K562 (cell line): ENCODE measurements at regions not wholly inside any gene's neighbourhood (a gene's known extent, or its start where the extent isn't known, plus 50 kb on each side); places are given as distances from the start of the nearest gene placed in this dataset.

ENCODE experiments used
- ATAC-seq: fragments of 200-7000 bp; cut with Tn5 transposase; 3 replicates; pipeline ENCODE4 v1.9.1; 2020; ENCODE audit warnings: moderate library complexity
- BruUV-seq: library from RNA; stranded (reverse); fragments of 400-500 nt; replicated peaks from 2 replicates; lab custom pipeline; 2021; lab: Mats Ljungman, UMichigan
- CTCF ChIA-PET: fragments of 300-600 bp; formaldehyde crosslinking; extraction: SDS; loops from one replicate; lab custom pipeline; 2021; ENCODE audit warnings: low intra/inter-chr PET ratio; lab: Yijun Ruan, JAX
- POLR2A ChIA-PET: fragments of 300-600, 350-650 bp; sonication (Branson Sonifier 250); formaldehyde crosslinking; extraction: SDS; loops from one replicate; lab custom pipeline; 2021; ENCODE audit warnings: antibody characterized with exemption, inconsistent platforms; lab: Yijun Ruan, JAX
- DNase-seq, 4 experiments: peaks; one replicate each; pipeline versions ENCODE4 v3.0.0 to v3.0.0-alpha.2; 2011 to 2018; ENCODE audit warnings: low spot score in 3 of 4, mixed read lengths in 3 of 4; ENCODE audit errors: extremely low read depth in 1 of 4
- FAIRE-seq: peaks from 2 replicates; lab custom pipeline; 2011; peaks lifted over from hg19 to GRCh38; lab: Jason Lieb, UNC
- H2AFZ ChIP-seq: 2 replicates; pipeline ENCODE4 v1.6.0; 2011; ENCODE audit warnings: low read depth, low read length, control low read depth, inconsistent platforms
- H3K27ac ChIP-seq: fragments of 200-600 bp; 3 replicates; pipeline ENCODE4 v1.8.0; 2011; ENCODE audit warnings: low read depth, mild to moderate bottlenecking, control low read depth, inconsistent platforms, low read length, moderate library complexity, mixed read lengths; ENCODE audit errors: extremely low read depth
- H3K27me3 ChIP-seq, 2 experiments: fragments of 300-600 bp in 1 of 2; 2 replicates in 1 of 2; 3 replicates in 1 of 2; pipeline versions ENCODE4 v1.6.0 to v1.8.0; 2011; ENCODE audit warnings: inconsistent platforms in 2 of 2, low read length in 2 of 2, mild to moderate bottlenecking in 1 of 2, mixed read lengths in 1 of 2, moderate library complexity in 1 of 2; ENCODE audit not compliant: control insufficient read depth in 2 of 2, insufficient read depth in 2 of 2
- H3K36me3 ChIP-seq: fragments of 300-600 bp; 3 replicates; pipeline ENCODE4 v1.8.0; 2011; ENCODE audit warnings: mild to moderate bottlenecking, low read length, inconsistent platforms; ENCODE audit not compliant: control insufficient read depth, insufficient read depth
- H3K4me1 ChIP-seq, 2 experiments: fragments of 200-600 bp in 1 of 2; replicated peaks in 1 of 2; 2 replicates in 1 of 2; 3 replicates in 1 of 2; pipeline versions ENCODE4 v1.5.1 to v1.8.0; 2011; ENCODE audit warnings: inconsistent platforms in 2 of 2, low read length in 2 of 2, mild to moderate bottlenecking in 1 of 2, mixed read lengths in 1 of 2, moderate library complexity in 1 of 2; ENCODE audit not compliant: control insufficient read depth in 2 of 2, insufficient read depth in 2 of 2
- H3K4me2 ChIP-seq: 2 replicates; pipeline ENCODE4 v1.6.1; 2011; ENCODE audit warnings: low read length, control low read depth, inconsistent platforms, mixed read lengths; ENCODE audit not compliant: insufficient read depth
- H3K4me3 ChIP-seq: fragments of 200-600 bp; sonication (generic), shearing (Covaris generic); 2 replicates; pipeline ENCODE4 v1.5.1; 2016; ENCODE audit warnings: control low read depth, inconsistent platforms
- H3K79me2 ChIP-seq: fragments of 200-600 bp; 3 replicates; pipeline ENCODE4 v1.8.0; 2011; ENCODE audit warnings: low read length, inconsistent platforms; ENCODE audit not compliant: control insufficient read depth, insufficient read depth
- H3K9ac ChIP-seq, 2 experiments: 2 replicates each; pipeline versions ENCODE4 v1.6.0 to v1.6.1; 2011; ENCODE audit warnings: low read depth in 2 of 2, low read length in 2 of 2, control low read depth in 1 of 2, inconsistent platforms in 1 of 2, mild to moderate bottlenecking in 1 of 2, mixed read lengths in 1 of 2; ENCODE audit not compliant: insufficient read depth in 1 of 2
- H3K9me1 ChIP-seq: one replicate; pipeline ENCODE4 v1.6.0; 2011; ENCODE audit warnings: inconsistent platforms, mild to moderate bottlenecking, low read length, moderate library complexity; ENCODE audit not compliant: control insufficient read depth, insufficient read depth
- H3K9me3 ChIP-seq: replicated peaks from 2 replicates; pipeline ENCODE4 v1.5.1; 2011; ENCODE audit warnings: low read depth, low read length, inconsistent platforms; ENCODE audit not compliant: control insufficient read depth, insufficient read depth
- H4K20me1 ChIP-seq: replicated peaks from 2 replicates; pipeline ENCODE4 v1.6.1; 2011; ENCODE audit warnings: low read length, inconsistent platforms, mixed read lengths; ENCODE audit not compliant: control insufficient read depth, insufficient read depth
- HNRNPK ChIP-seq: fragments of 200-400 bp; formaldehyde crosslinking; IDR thresholded peaks from one replicate; pipeline ENCODE4 v1.6.1; 2018; ENCODE audit warnings: mild to moderate bottlenecking, low read depth, low read length; ENCODE audit not compliant: poor library complexity, severe bottlenecking
- MBD2 ChIP-seq: sonication (generic); IDR thresholded peaks from 2 replicates; pipeline ENCODE4 v1.6.1; 2016; ENCODE audit warnings: low read depth, borderline replicate concordance
- NEUROD1 ChIP-seq: fragments of 150-350 bp; IDR thresholded peaks from 2 replicates; pipeline ENCODE4 v1.6.1; 2014; ENCODE audit warnings: borderline replicate concordance, low read length, low read depth; ENCODE audit not compliant: partially characterized antibody
- PHF8 ChIP-seq: fragments of 200-600 bp; sonication (generic); IDR thresholded peaks from 2 replicates; pipeline ENCODE4 v1.6.1; 2012; ENCODE audit warnings: mixed run types, mild to moderate bottlenecking, inconsistent platforms, low read length, moderate library complexity, borderline replicate concordance
- POLR2B ChIP-seq: fragments of 450-650 bp; IDR thresholded peaks from 2 replicates; pipeline ENCODE4 v1.6.1; 2018; ENCODE audit warnings: low read depth; ENCODE audit not compliant: partially characterized antibody
- RFX1 ChIP-seq: fragments of 450-650 bp; IDR thresholded peaks from 2 replicates; pipeline ENCODE4 v1.6.1; 2016; ENCODE audit warnings: mild to moderate bottlenecking, moderate library complexity
- ZC3H11A ChIP-seq: IDR thresholded peaks from 2 replicates; pipeline ENCODE4 v1.6.1; 2012; ENCODE audit warnings: low read depth, low read length, improper control_type of control experiment
- ZNF24 ChIP-seq: fragments of 450-650 bp; IDR thresholded peaks from 2 replicates; pipeline ENCODE4 v1.6.1; 2016
- ZNF695 ChIP-seq: fragments of 450-650 bp; formaldehyde crosslinking; IDR thresholded peaks from 2 replicates; pipeline ENCODE4 v1.4.0; 2020; ENCODE audit warnings: mild to moderate bottlenecking, moderate library complexity
- WGBS: fragments of 100-300 bp; shearing (Covaris generic); methylation state at CpG from one replicate; pipeline ENCODE4 v1.1.6; 2016; ENCODE audit warnings: low coverage, mixed read lengths; ENCODE audit not compliant: insufficient coverage; ENCODE audit errors: missing lambda C conversion rate; 5-methylcytosine and 5-hydroxymethylcytosine counted together
- in situ Hi-C: fragments of 300-500 bp; cut with MboI; formaldehyde crosslinking; loops from 4 replicates; pipeline ENCODE4 v1.15.0; 2018; ENCODE audit warnings: inconsistent platforms, mixed read lengths
- intact Hi-C: fragments of 100-400 bp; cut with micrococcal nuclease; formaldehyde crosslinking; loops from 2 replicates; pipeline ENCODE4 v1.14.2; 2022
- TF ChIP-seq, protein P1 (sequence below): fragments of 450-650 bp; IDR thresholded peaks from 2 replicates; pipeline ENCODE4 v1.6.1; 2016; ENCODE audit warnings: low read depth

DNA sequence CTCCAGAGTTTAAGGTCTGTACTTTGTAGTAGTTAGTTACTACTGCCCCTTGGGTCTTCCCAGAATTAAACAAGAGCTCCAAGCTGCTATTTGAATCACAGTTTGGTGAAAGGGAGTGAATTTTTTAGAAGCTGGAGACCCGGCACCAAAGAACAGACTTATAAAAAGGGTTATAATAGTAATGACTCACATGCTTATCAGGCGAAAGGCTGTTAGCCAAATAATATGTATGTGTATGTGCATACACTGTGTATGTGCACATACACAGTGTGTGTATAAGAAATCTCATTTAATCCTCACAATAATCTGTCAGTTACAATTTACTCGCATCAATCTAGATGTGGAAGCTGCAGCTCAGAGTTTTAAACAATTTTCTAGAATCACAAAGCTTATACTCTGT is 59.5 kb upstream of the ITGA1 start:
- H3K36me3 ChIP-seq: no peaks in the 10 kb centered on the region
- no peaks in the 10 kb centered on the region for H3K4me1 ChIP-seq
- H3K9ac ChIP-seq: no peak overlapping the region
- in situ Hi-C loops (no loop called here), intact Hi-C loops (no loop called here)
- H3K4me2 ChIP-seq: no peak overlapping the region
- DNase-seq (no peak), FAIRE-seq (no peak), ATAC-seq (no peak)
- no TSS peak for BruUV-seq
- POLR2A ChIA-PET: interaction anchor here (0.9 kb wide), 2 partner anchors 10 to 25 kb away, joined by 3 to 4 read pairs; no protein-coding TSS in a partner anchor
- no peaks in the 10 kb centered on the region for H3K79me2 ChIP-seq
- H3K27me3 ChIP-seq: no peaks in the 10 kb centered on the region
- no peaks in the 10 kb centered on the region for H3K9me3 ChIP-seq
- H3K27ac ChIP-seq: no peak overlapping the region
- H3K9me1 ChIP-seq: no peaks in the 10 kb centered on the region
- no peaks in the 10 kb centered on the region for H4K20me1 ChIP-seq
- 2% methylated on average over 3 of the region's 3 CpGs for WGBS
- no peak overlapping the region for H3K4me3 ChIP-seq
- H2AFZ ChIP-seq: no peak overlapping the region
- CTCF ChIA-PET: no interaction called here
- TF ChIP-seq MBD2 (no peak), ZNF695 (no peak), RFX1 (no peak)
- TF ChIP-seq, all 486 proteins: peak for 0

- no peak overlapping the region for H3K4me2 ChIP-seq
- TF ChIP-seq POLR2B: no peak
- TF ChIP-seq ZNF24: no peak
- no peak for TF ChIP-seq ZC3H11A
- TF ChIP-seq NEUROD1: no peak
- no peak for TF ChIP-seq HNRNPK
- no peak for TF ChIP-seq PHF8
- TF ChIP-seq, protein P1, sequence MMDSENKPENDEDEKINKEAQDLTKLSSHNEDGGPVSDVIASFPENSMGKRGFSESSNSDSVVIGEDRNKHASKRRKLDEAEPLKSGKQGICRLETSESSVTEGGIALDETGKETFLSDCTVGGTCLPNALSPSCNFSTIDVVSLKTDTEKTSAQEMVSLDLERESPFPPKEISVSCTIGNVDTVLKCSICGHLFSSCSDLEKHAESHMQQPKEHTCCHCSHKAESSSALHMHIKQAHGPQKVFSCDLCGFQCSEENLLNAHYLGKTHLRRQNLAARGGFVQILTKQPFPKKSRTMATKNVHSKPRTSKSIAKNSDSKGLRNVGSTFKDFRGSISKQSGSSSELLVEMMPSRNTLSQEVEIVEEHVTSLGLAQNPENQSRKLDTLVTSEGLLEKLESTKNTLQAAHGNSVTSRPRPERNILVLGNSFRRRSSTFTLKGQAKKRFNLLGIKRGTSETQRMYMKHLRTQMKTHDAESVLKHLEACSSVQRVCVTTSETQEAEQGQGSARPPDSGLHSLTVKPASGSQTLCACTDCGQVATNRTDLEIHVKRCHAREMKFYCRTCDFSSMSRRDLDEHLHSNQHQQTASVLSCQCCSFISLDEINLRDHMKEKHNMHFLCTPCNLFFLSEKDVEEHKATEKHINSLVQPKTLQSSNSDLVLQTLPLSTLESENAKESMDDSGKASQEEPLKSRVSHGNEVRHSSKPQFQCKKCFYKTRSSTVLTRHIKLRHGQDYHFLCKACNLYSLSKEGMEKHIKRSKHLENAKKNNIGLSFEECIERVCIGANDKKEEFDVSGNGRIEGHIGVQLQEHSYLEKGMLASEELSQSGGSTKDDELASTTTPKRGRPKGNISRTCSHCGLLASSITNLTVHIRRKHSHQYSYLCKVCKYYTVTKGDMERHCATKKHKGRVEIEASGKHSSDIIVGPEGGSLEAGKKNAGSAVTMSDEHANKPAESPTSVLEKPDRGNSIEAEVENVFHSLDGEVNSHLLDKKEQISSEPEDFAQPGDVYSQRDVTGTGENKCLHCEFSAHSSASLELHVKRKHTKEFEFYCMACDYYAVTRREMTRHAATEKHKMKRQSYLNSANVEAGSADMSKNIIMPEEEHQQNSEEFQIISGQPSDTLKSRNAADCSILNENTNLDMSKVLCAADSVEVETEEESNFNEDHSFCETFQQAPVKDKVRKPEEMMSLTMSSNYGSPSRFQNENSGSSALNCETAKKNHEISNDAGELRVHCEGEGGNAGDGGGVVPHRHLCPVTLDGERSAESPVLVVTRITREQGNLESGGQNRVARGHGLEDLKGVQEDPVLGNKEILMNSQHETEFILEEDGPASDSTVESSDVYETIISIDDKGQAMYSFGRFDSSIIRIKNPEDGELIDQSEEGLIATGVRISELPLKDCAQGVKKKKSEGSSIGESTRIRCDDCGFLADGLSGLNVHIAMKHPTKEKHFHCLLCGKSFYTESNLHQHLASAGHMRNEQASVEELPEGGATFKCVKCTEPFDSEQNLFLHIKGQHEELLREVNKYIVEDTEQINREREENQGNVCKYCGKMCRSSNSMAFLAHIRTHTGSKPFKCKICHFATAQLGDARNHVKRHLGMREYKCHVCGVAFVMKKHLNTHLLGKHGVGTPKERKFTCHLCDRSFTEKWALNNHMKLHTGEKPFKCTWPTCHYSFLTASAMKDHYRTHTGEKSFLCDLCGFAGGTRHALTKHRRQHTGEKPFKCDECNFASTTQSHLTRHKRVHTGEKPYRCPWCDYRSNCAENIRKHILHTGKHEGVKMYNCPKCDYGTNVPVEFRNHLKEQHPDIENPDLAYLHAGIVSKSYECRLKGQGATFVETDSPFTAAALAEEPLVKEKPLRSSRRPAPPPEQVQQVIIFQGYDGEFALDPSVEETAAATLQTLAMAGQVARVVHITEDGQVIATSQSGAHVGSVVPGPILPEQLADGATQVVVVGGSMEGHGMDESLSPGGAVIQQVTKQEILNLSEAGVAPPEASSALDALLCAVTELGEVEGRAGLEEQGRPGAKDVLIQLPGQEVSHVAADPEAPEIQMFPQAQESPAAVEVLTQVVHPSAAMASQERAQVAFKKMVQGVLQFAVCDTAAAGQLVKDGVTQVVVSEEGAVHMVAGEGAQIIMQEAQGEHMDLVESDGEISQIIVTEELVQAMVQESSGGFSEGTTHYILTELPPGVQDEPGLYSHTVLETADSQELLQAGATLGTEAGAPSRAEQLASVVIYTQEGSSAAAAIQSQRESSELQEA: no peak
These were observed 59.0 kb upstream of the ITGA1 start for GRCh38 chr5:52728686-52729085.

More at GRCh38 chr5:52728686-52729085, 59.0 kb upstream of the ITGA1 start:
- H3K79me2 ChIP-seq: no peaks in the 10 kb centered on the region
- no peak overlapping the region for H2AFZ ChIP-seq
- in situ Hi-C loops: no loop called here
- no peaks in the 10 kb centered on the region for H3K9me1 ChIP-seq
- no peak for ATAC-seq
- ChIA-PET CTCF (no interaction called here), POLR2A (interaction anchor here (0.7 to 0.9 kb wide), 2 partner anchors 10 to 764 kb away, joined by 3 to 4 read pairs; no protein-coding TSS in a partner anchor)
- no TSS peak for BruUV-seq
- H3K27ac ChIP-seq: no peak overlapping the region
- no peak overlapping the region for H3K9ac ChIP-seq
- no peak for DNase-seq
- intact Hi-C loops: no loop called here
- no peak overlapping the region for H3K4me3 ChIP-seq
- H3K27me3 ChIP-seq: no peaks in the 10 kb centered on the region
- H3K9me3 ChIP-seq: no peaks in the 10 kb centered on the region
- WGBS: 3% methylated on average over 5 of the region's 5 CpGs
- FAIRE-seq: no peak
- no peaks in the 10 kb centered on the region for H3K36me3 ChIP-seq
- no peaks in the 10 kb centered on the region for H4K20me1 ChIP-seq
- no peaks in the 10 kb centered on the region for H3K4me1 ChIP-seq
